PC-3 (cell line): ENCODE measurements at regions not wholly inside any gene's neighbourhood (a gene's known extent, or its start where the extent isn't known, plus 50 kb on each side); places are given as distances from the start of the nearest gene placed in this dataset.

Experiments
- ATAC-seq: fragments of 200-7000 bp; cut with Tn5 transposase; 2 replicates; pipeline ENCODE4 v1.9.1; 2020; ENCODE audit warnings: mild to moderate bottlenecking, moderate library complexity
- BruUV-seq: library from RNA; stranded (reverse); fragments of 400-500 nt; replicated peaks from 2 replicates; lab custom pipeline; 2021; lab: Mats Ljungman, UMichigan
- CTCF ChIA-PET: fragments of 300-600 bp; sonication (Branson Sonifier 250); formaldehyde crosslinking; loops from one replicate; lab custom pipeline; 2022; ENCODE audit warnings: antibody characterized with exemption; lab: Charles Lee
- POLR2A ChIA-PET: fragments of 300-600 bp; sonication (Branson Sonifier 250); formaldehyde crosslinking; loops from one replicate; lab custom pipeline; 2022; ENCODE audit warnings: antibody characterized with exemption; ENCODE audit not compliant: unreplicated experiment; lab: Charles Lee
- DNase-seq: peaks from one replicate; pipeline ENCODE4 v3.0.0-alpha.2; 2015
- H2AFZ ChIP-seq: fragments of 300-600 bp; sonication (generic); 2 replicates; pipeline ENCODE4 v1.6.0; 2016; ENCODE audit warnings: antibody characterized with exemption, low read length
- H3F3A ChIP-seq: fragments of 300-600 bp; sonication (generic); one replicate; pipeline ENCODE4 v1.6.0; 2017; ENCODE audit warnings: antibody characterized with exemption, low read length, control low read depth, mild to moderate bottlenecking; ENCODE audit not compliant: unreplicated experiment
- H3K27ac ChIP-seq: fragments of 300-600 bp; sonication (generic); 2 replicates; pipeline ENCODE4 v1.5.1; 2016; ENCODE audit warnings: mild to moderate bottlenecking, low read length
- H3K27me3 ChIP-seq: fragments of 300-600 bp; sonication (generic); 2 replicates; pipeline ENCODE4 v1.6.1; 2016; ENCODE audit warnings: low read length, mixed read lengths
- H3K36me3 ChIP-seq: fragments of 300-600 bp; sonication (generic); 2 replicates; pipeline ENCODE4 v1.6.1; 2016; ENCODE audit warnings: low read depth, mixed run types, low read length, mixed read lengths
- H3K4me1 ChIP-seq: fragments of 300-600 bp; sonication (generic); 2 replicates; pipeline ENCODE4 v1.5.1; 2016; ENCODE audit warnings: low read length; ENCODE audit not compliant: insufficient read depth
- H3K4me2 ChIP-seq: fragments of 300-600 bp; sonication (generic); 2 replicates; pipeline ENCODE4 v1.6.0; 2016; ENCODE audit warnings: low read length
- H3K4me3 ChIP-seq: fragments of 300-600 bp; sonication (generic); 2 replicates; pipeline ENCODE4 v1.5.1; 2016; ENCODE audit warnings: mild to moderate bottlenecking, low read length, mixed read lengths
- H3K79me2 ChIP-seq: fragments of 300-600 bp; sonication (generic); 2 replicates; pipeline ENCODE4 v1.6.1; 2017; ENCODE audit warnings: low read length, mixed read lengths
- H3K9ac ChIP-seq: fragments of 300-600 bp; sonication (generic); 2 replicates; pipeline ENCODE4 v1.6.0; 2016; ENCODE audit warnings: mild to moderate bottlenecking, low read length
- H3K9me2 ChIP-seq: fragments of 300-600 bp; sonication (generic); replicated peaks from 2 replicates; pipeline ENCODE4 v1.6.1; 2016; ENCODE audit warnings: mixed run types, low read length, mixed read lengths
- H3K9me3 ChIP-seq: fragments of 300-600 bp; sonication (generic); 2 replicates; pipeline ENCODE4 v1.6.1; 2016; ENCODE audit warnings: low read length, mixed read lengths
- H4K20me1 ChIP-seq: fragments of 300-600 bp; sonication (generic); 2 replicates; pipeline ENCODE4 v1.6.1; 2016; ENCODE audit warnings: low read length, mixed read lengths
- CTCF ChIP-seq: fragments of 300-600 bp; sonication (generic); conservative IDR thresholded peaks from 2 replicates; pipeline ENCODE4 v1.5.1; 2017; ENCODE audit warnings: antibody characterized with exemption, low read depth, mild to moderate bottlenecking, low read length
- EZH2 ChIP-seq: fragments of 300-600 bp; sonication (generic); IDR thresholded peaks from one replicate; pipeline ENCODE4 v1.6.1; 2017; ENCODE audit warnings: antibody characterized with exemption, mild to moderate bottlenecking, low read length; ENCODE audit not compliant: unreplicated experiment
- EZH2phosphoT487 ChIP-seq: fragments of 300-600 bp; sonication (generic); IDR thresholded peaks from 2 replicates; pipeline ENCODE4 v1.6.1; 2018; ENCODE audit warnings: mild to moderate bottlenecking, antibody characterized with exemption, low read length, borderline replicate concordance
- intact Hi-C: fragments of 100-400 bp; cut with micrococcal nuclease; formaldehyde crosslinking; loops from 2 replicates; pipeline ENCODE4 v1.9.0; 2023

- Histone ChIP-seq H3K4me3 (no peak overlapping the region), H2AFZ (no peak overlapping the region), H3K27me3 (no peaks in the 10 kb centered on the region), H3K9me2 (no peaks in the 10 kb centered on the region), H3F3A (no peaks in the 10 kb centered on the region), H3K4me2 (no peak overlapping the region), H3K79me2 (no peaks in the 10 kb centered on the region), H3K27ac (no peak overlapping the region), H3K9ac (no peak overlapping the region), H3K4me1 (no peaks in the 10 kb centered on the region), H3K9me3 (no peaks in the 10 kb centered on the region), H3K36me3 (no peaks in the 10 kb centered on the region), H4K20me1 (no peaks in the 10 kb centered on the region)
- TF ChIP-seq CTCF = no peak
- TF ChIP-seq EZH2 = no peak
- no peak for TF ChIP-seq EZH2phosphoT487
- no TSS peak for BruUV-seq
- CTCF ChIA-PET = no interaction called here
- ATAC-seq = no peak
- POLR2A ChIA-PET = no interaction called here
- intact Hi-C loops = no loop called here
- no peak for DNase-seq
These were observed 193.9 kb upstream of the SPOCK3 start for GRCh38 chr4:167428156-167428555.

- H3K9ac ChIP-seq = no peak overlapping the region
- POLR2A ChIA-PET = no interaction called here
- H3K27ac ChIP-seq = no peak overlapping the region
- no peak for ATAC-seq
- intact Hi-C loops = no loop called here
- BruUV-seq = no TSS peak
- H3K4me3 ChIP-seq = no peak overlapping the region
- no peaks in the 10 kb centered on the region for H3K36me3 ChIP-seq
- H4K20me1 ChIP-seq = no peaks in the 10 kb centered on the region
- H3K9me2 ChIP-seq = no peaks in the 10 kb centered on the region
- CTCF ChIA-PET = no interaction called here
- TF ChIP-seq CTCF (no peak), EZH2 (no peak), EZH2phosphoT487 (no peak)
- H3K4me1 ChIP-seq = no peaks in the 10 kb centered on the region
- H3K79me2 ChIP-seq = no peaks in the 10 kb centered on the region
- no peak overlapping the region for H3K4me2 ChIP-seq
- H3F3A ChIP-seq = no peaks in the 10 kb centered on the region
- no peaks in the 10 kb centered on the region for H3K9me3 ChIP-seq
- H3K27me3 ChIP-seq = no peaks in the 10 kb centered on the region
- no peak for DNase-seq
- H2AFZ ChIP-seq = no peak overlapping the region
These were observed 197.1 kb upstream of the SPOCK3 start for GRCh38 chr4:167431371-167431770.

GRCh38 chr4:167435786-167436185 is 201.5 kb upstream of the SPOCK3 start:
- Histone ChIP-seq H3K9me3 (no peaks in the 10 kb centered on the region), H2AFZ (no peak overlapping the region), H3K4me3 (no peak overlapping the region), H3K9ac (no peak overlapping the region), H3K79me2 (no peaks in the 10 kb centered on the region), H3K4me2 (no peak overlapping the region), H3K36me3 (no peaks in the 10 kb centered on the region), H3K4me1 (no peaks in the 10 kb centered on the region), H4K20me1 (no peaks in the 10 kb centered on the region), H3K9me2 (no peaks in the 10 kb centered on the region), H3K27me3 (no peaks in the 10 kb centered on the region), H3K27ac (no peak overlapping the region), H3F3A (no peaks in the 10 kb centered on the region)
- intact Hi-C loops = no loop called here
- TF ChIP-seq CTCF (no peak), EZH2phosphoT487 (no peak), EZH2 (no peak)
- no peak for ATAC-seq
- CTCF ChIA-PET = no interaction called here
- BruUV-seq = no TSS peak
- POLR2A ChIA-PET = no interaction called here
- DNase-seq = no peak
